K562 (cell line): ENCODE measurements at regions not wholly inside any gene's neighbourhood (a gene's known extent, or its start where the extent isn't known, plus 50 kb on each side); places are given as distances from the start of the nearest gene placed in this dataset.

Source experiments
- ATAC-seq: fragments of 200-7000 bp; cut with Tn5 transposase; 3 replicates; pipeline ENCODE4 v1.9.1; 2020; ENCODE audit warnings: moderate library complexity
- BruUV-seq: library from RNA; stranded (reverse); fragments of 400-500 nt; replicated peaks from 2 replicates; lab custom pipeline; 2021; lab: Mats Ljungman, UMichigan
- CTCF ChIA-PET: fragments of 300-600 bp; formaldehyde crosslinking; extraction: SDS; loops from one replicate; lab custom pipeline; 2021; ENCODE audit warnings: low intra/inter-chr PET ratio; lab: Yijun Ruan, JAX
- POLR2A ChIA-PET: fragments of 300-600, 350-650 bp; sonication (Branson Sonifier 250); formaldehyde crosslinking; extraction: SDS; loops from one replicate; lab custom pipeline; 2021; ENCODE audit warnings: antibody characterized with exemption, inconsistent platforms; lab: Yijun Ruan, JAX
- DNase-seq, 4 experiments: peaks; one replicate each; pipeline versions ENCODE4 v3.0.0 to v3.0.0-alpha.2; 2011 to 2018; ENCODE audit warnings: low spot score in 3 of 4, mixed read lengths in 3 of 4; ENCODE audit errors: extremely low read depth in 1 of 4
- FAIRE-seq: peaks from 2 replicates; lab custom pipeline; 2011; peaks lifted over from hg19 to GRCh38; lab: Jason Lieb, UNC
- H2AFZ ChIP-seq: 2 replicates; pipeline ENCODE4 v1.6.0; 2011; ENCODE audit warnings: low read depth, low read length, control low read depth, inconsistent platforms
- H3K27ac ChIP-seq: fragments of 200-600 bp; 3 replicates; pipeline ENCODE4 v1.8.0; 2011; ENCODE audit warnings: low read depth, mild to moderate bottlenecking, control low read depth, inconsistent platforms, low read length, moderate library complexity, mixed read lengths; ENCODE audit errors: extremely low read depth
- H3K27me3 ChIP-seq, 2 experiments: fragments of 300-600 bp in 1 of 2; 2 replicates in 1 of 2; 3 replicates in 1 of 2; pipeline versions ENCODE4 v1.6.0 to v1.8.0; 2011; ENCODE audit warnings: inconsistent platforms in 2 of 2, low read length in 2 of 2, mild to moderate bottlenecking in 1 of 2, mixed read lengths in 1 of 2, moderate library complexity in 1 of 2; ENCODE audit not compliant: control insufficient read depth in 2 of 2, insufficient read depth in 2 of 2
- H3K36me3 ChIP-seq: fragments of 300-600 bp; 3 replicates; pipeline ENCODE4 v1.8.0; 2011; ENCODE audit warnings: mild to moderate bottlenecking, low read length, inconsistent platforms; ENCODE audit not compliant: control insufficient read depth, insufficient read depth
- H3K4me1 ChIP-seq, 2 experiments: fragments of 200-600 bp in 1 of 2; replicated peaks in 1 of 2; 2 replicates in 1 of 2; 3 replicates in 1 of 2; pipeline versions ENCODE4 v1.5.1 to v1.8.0; 2011; ENCODE audit warnings: inconsistent platforms in 2 of 2, low read length in 2 of 2, mild to moderate bottlenecking in 1 of 2, mixed read lengths in 1 of 2, moderate library complexity in 1 of 2; ENCODE audit not compliant: control insufficient read depth in 2 of 2, insufficient read depth in 2 of 2
- H3K4me2 ChIP-seq: 2 replicates; pipeline ENCODE4 v1.6.1; 2011; ENCODE audit warnings: low read length, control low read depth, inconsistent platforms, mixed read lengths; ENCODE audit not compliant: insufficient read depth
- H3K4me3 ChIP-seq: fragments of 200-600 bp; sonication (generic), shearing (Covaris generic); 2 replicates; pipeline ENCODE4 v1.5.1; 2016; ENCODE audit warnings: control low read depth, inconsistent platforms
- H3K79me2 ChIP-seq: fragments of 200-600 bp; 3 replicates; pipeline ENCODE4 v1.8.0; 2011; ENCODE audit warnings: low read length, inconsistent platforms; ENCODE audit not compliant: control insufficient read depth, insufficient read depth
- H3K9ac ChIP-seq, 2 experiments: 2 replicates each; pipeline versions ENCODE4 v1.6.0 to v1.6.1; 2011; ENCODE audit warnings: low read depth in 2 of 2, low read length in 2 of 2, control low read depth in 1 of 2, inconsistent platforms in 1 of 2, mild to moderate bottlenecking in 1 of 2, mixed read lengths in 1 of 2; ENCODE audit not compliant: insufficient read depth in 1 of 2
- H3K9me1 ChIP-seq: one replicate; pipeline ENCODE4 v1.6.0; 2011; ENCODE audit warnings: inconsistent platforms, mild to moderate bottlenecking, low read length, moderate library complexity; ENCODE audit not compliant: control insufficient read depth, insufficient read depth
- H3K9me3 ChIP-seq: replicated peaks from 2 replicates; pipeline ENCODE4 v1.5.1; 2011; ENCODE audit warnings: low read depth, low read length, inconsistent platforms; ENCODE audit not compliant: control insufficient read depth, insufficient read depth
- H4K20me1 ChIP-seq: replicated peaks from 2 replicates; pipeline ENCODE4 v1.6.1; 2011; ENCODE audit warnings: low read length, inconsistent platforms, mixed read lengths; ENCODE audit not compliant: control insufficient read depth, insufficient read depth
- FOXK2 ChIP-seq, 2 experiments: fragments of 450-650 bp; IDR thresholded peaks in 1 of 2; conservative IDR thresholded peaks in 1 of 2; 2 replicates each; pipeline ENCODE4 v1.6.1; 2016; ENCODE audit warnings: low read depth in 2 of 2, mild to moderate bottlenecking in 1 of 2
- MBD1 ChIP-seq: fragments of 250-450 bp; sonication (Bioruptor Pico); IDR thresholded peaks from 2 replicates; pipeline ENCODE4 v1.8.0; 2022; ENCODE audit warnings: inconsistent platforms
- POLR2A ChIP-seq: fragments of 450-650 bp; conservative IDR thresholded peaks from 2 replicates; pipeline ENCODE4 v1.6.1; 2016
- TARDBP ChIP-seq: fragments of 450-650 bp; IDR thresholded peaks from 2 replicates; pipeline ENCODE4 v1.6.1; 2016
- ZNF232 ChIP-seq: sonication (generic); formaldehyde crosslinking; IDR thresholded peaks from 2 replicates; pipeline ENCODE4 v1.8.0; 2022; ENCODE audit warnings: mild to moderate bottlenecking, missing genetic modification reagents
- ZNF41 ChIP-seq: fragments of 250-450 bp; sonication (Bioruptor Pico); conservative IDR thresholded peaks from 2 replicates; pipeline ENCODE4 v1.4.0; 2020; ENCODE audit warnings: mild to moderate bottlenecking
- WGBS: fragments of 100-300 bp; shearing (Covaris generic); methylation state at CpG from one replicate; pipeline ENCODE4 v1.1.6; 2016; ENCODE audit warnings: low coverage, mixed read lengths; ENCODE audit not compliant: insufficient coverage; ENCODE audit errors: missing lambda C conversion rate; 5-methylcytosine and 5-hydroxymethylcytosine counted together
- in situ Hi-C: fragments of 300-500 bp; cut with MboI; formaldehyde crosslinking; loops from 4 replicates; pipeline ENCODE4 v1.15.0; 2018; ENCODE audit warnings: inconsistent platforms, mixed read lengths
- intact Hi-C: fragments of 100-400 bp; cut with micrococcal nuclease; formaldehyde crosslinking; loops from 2 replicates; pipeline ENCODE4 v1.14.2; 2022
- TF ChIP-seq, protein P1 (sequence below), 2 experiments: fragments of 150-350 bp in 1 of 2; IDR thresholded peaks; 2 replicates each; pipeline ENCODE4 v1.6.1; 2012 to 2016; ENCODE audit warnings: low read depth in 2 of 2, low read length in 2 of 2, mild to moderate bottlenecking in 1 of 2, moderate library complexity in 1 of 2

GRCh38 chr2:36031471-36031870 is 324.1 kb upstream of the CRIM1 start:
- BruUV-seq: no TSS peak
- no peaks in the 10 kb centered on the region for H4K20me1 ChIP-seq
- H3K9me3 ChIP-seq: 0 out of 2 replicates have a peak, but pooled peaks cover 3% of the 10 kb centered on the region
- DNase-seq (no peak), FAIRE-seq (no peak), ATAC-seq (no peak)
- no peak overlapping the region for H3K4me3 ChIP-seq
- intact Hi-C loops: no loop called here
- ChIA-PET POLR2A (no interaction called here), CTCF (no interaction called here)
- H3K27me3 ChIP-seq: no peaks in the 10 kb centered on the region
- no peak overlapping the region for H3K27ac ChIP-seq
- no peaks in the 10 kb centered on the region for H3K36me3 ChIP-seq
- no CpG with 5 or more reads among the region's 1 CpG for WGBS
- no peaks in the 10 kb centered on the region for H3K9me1 ChIP-seq
- no peaks in the 10 kb centered on the region for H3K79me2 ChIP-seq
- no peaks in the 10 kb centered on the region for H3K4me1 ChIP-seq
- H3K4me2 ChIP-seq: no peak overlapping the region
- TF ChIP-seq FOXK2 (conservative IDR thresholded peaks at IDR 0.05 in 1 of 2, IDR thresholded peaks at IDR 0.05 in 1 of 2; ENCODE audit: low read depth in 2 of 2): no peak
- no peak for TF ChIP-seq TARDBP
- no peak for TF ChIP-seq ZNF41
- no peak for TF ChIP-seq ZNF232 (CRISPR knock-in tag)
- TF ChIP-seq MBD1 (CRISPR knock-in tag): no peak
- no peak for TF ChIP-seq POLR2A
- TF ChIP-seq, protein P1, sequence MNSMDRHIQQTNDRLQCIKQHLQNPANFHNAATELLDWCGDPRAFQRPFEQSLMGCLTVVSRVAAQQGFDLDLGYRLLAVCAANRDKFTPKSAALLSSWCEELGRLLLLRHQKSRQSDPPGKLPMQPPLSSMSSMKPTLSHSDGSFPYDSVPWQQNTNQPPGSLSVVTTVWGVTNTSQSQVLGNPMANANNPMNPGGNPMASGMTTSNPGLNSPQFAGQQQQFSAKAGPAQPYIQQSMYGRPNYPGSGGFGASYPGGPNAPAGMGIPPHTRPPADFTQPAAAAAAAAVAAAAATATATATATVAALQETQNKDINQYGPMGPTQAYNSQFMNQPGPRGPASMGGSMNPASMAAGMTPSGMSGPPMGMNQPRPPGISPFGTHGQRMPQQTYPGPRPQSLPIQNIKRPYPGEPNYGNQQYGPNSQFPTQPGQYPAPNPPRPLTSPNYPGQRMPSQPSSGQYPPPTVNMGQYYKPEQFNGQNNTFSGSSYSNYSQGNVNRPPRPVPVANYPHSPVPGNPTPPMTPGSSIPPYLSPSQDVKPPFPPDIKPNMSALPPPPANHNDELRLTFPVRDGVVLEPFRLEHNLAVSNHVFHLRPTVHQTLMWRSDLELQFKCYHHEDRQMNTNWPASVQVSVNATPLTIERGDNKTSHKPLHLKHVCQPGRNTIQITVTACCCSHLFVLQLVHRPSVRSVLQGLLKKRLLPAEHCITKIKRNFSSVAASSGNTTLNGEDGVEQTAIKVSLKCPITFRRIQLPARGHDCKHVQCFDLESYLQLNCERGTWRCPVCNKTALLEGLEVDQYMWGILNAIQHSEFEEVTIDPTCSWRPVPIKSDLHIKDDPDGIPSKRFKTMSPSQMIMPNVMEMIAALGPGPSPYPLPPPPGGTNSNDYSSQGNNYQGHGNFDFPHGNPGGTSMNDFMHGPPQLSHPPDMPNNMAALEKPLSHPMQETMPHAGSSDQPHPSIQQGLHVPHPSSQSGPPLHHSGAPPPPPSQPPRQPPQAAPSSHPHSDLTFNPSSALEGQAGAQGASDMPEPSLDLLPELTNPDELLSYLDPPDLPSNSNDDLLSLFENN (IDR thresholded peaks at IDR 0.05; ENCODE audit: low read depth in 2 of 2, low read length in 2 of 2): no peak
- H3K9ac ChIP-seq: no peak overlapping the region
- no peak overlapping the region for H2AFZ ChIP-seq
- in situ Hi-C loops: no loop called here
